Endodermal cell (in vitro differentiated cells): ENCODE measurements at regions not wholly inside any gene's neighbourhood (a gene's known extent, or its start where the extent isn't known, plus 50 kb on each side); places are given as distances from the start of the nearest gene placed in this dataset.

ENCODE experiments used
- DNase-seq: peaks from one replicate; pipeline ENCODE4 v3.0.0-alpha.2; 2017
- H3K27ac ChIP-seq: 2 replicates; pipeline ENCODE4 v1.5.1; 2013; ENCODE audit warnings: mild to moderate bottlenecking, low read depth, low read length, moderate library complexity
- H3K27me3 ChIP-seq: 2 replicates; pipeline ENCODE4 v1.6.1; 2013; ENCODE audit warnings: mild to moderate bottlenecking, low read length, moderate library complexity; ENCODE audit not compliant: insufficient read depth, control insufficient read depth, poor library complexity, severe bottlenecking
- H3K36me3 ChIP-seq: 2 replicates; pipeline ENCODE4 v1.7.0; 2013; ENCODE audit warnings: mild to moderate bottlenecking, low read length, moderate library complexity; ENCODE audit not compliant: control insufficient read depth, insufficient read depth
- H3K4me1 ChIP-seq: one replicate; pipeline ENCODE4 v1.7.0; 2013; ENCODE audit warnings: low read length; ENCODE audit not compliant: control insufficient read depth, insufficient read depth
- H3K4me3 ChIP-seq: 2 replicates; pipeline ENCODE4 v1.5.1; 2013; ENCODE audit warnings: mild to moderate bottlenecking, low read length, moderate library complexity
- H3K9ac ChIP-seq: 2 replicates; pipeline ENCODE4 v1.6.1; 2013; ENCODE audit warnings: mild to moderate bottlenecking, low read length, moderate library complexity; ENCODE audit not compliant: poor library complexity, severe bottlenecking; ENCODE audit errors: extremely low read depth
- H3K9me3 ChIP-seq: 2 replicates; pipeline ENCODE4 v1.6.1; 2013; ENCODE audit warnings: mild to moderate bottlenecking, low read length, moderate library complexity; ENCODE audit not compliant: control insufficient read depth
- H3K27ac Mint-ChIP-seq: 2 replicates; pipeline ENCODE4 v1.8.0; 2020; ENCODE audit warnings: mixed read lengths
- H3K27me3 Mint-ChIP-seq: 2 replicates; pipeline ENCODE4 v1.8.0; 2021; ENCODE audit warnings: mild to moderate bottlenecking, mixed read lengths; ENCODE audit not compliant: insufficient read depth
- H3K36me3 Mint-ChIP-seq: 2 replicates; pipeline ENCODE4 v1.8.0; 2020; ENCODE audit warnings: low read depth, mixed read lengths
- H3K4me1 Mint-ChIP-seq: 2 replicates; pipeline ENCODE4 v1.8.0; 2020; ENCODE audit warnings: mixed read lengths
- H3K4me3 Mint-ChIP-seq: 2 replicates; pipeline ENCODE4 v1.8.0; 2020; ENCODE audit warnings: mild to moderate bottlenecking, moderate library complexity, mixed read lengths
- H3K9me3 Mint-ChIP-seq: 2 replicates; pipeline ENCODE4 v1.8.0; 2020; ENCODE audit warnings: mild to moderate bottlenecking, mixed read lengths
- WGBS, 2 experiments: methylation state at CpG; one replicate each; pipeline versions ENCODE4 v1.1.5 to v1.1.7; 2013; ENCODE audit warnings: missing lambda C conversion rate in 2 of 2, mixed read lengths in 1 of 2; ENCODE audit not compliant: insufficient coverage in 1 of 2, insufficient read length in 1 of 2; 5-methylcytosine and 5-hydroxymethylcytosine counted together
- TF ChIP-seq, protein P1 (sequence below): fragments of 200-600 bp; sonication (generic); conservative IDR thresholded peaks from 2 replicates; pipeline ENCODE4 v1.5.0; 2021; ENCODE audit warnings: antibody characterized with exemption, mild to moderate bottlenecking

- H3K27ac ChIP-seq: no peak overlapping the region
- DNase-seq: no peak
- H3K27ac Mint-ChIP-seq: no peak overlapping the region
- no peak overlapping the region for H3K4me3 ChIP-seq
- 95 to 100% methylated on average over 2 to 3 of the region's 3 CpGs for WGBS, 2 experiments
- no peak overlapping the region for H3K4me3 Mint-ChIP-seq
- no peak overlapping the region for H3K9ac ChIP-seq
- H3K4me1 Mint-ChIP-seq: no peaks in the 10 kb centered on the region
- H3K36me3 ChIP-seq: no peaks in the 10 kb centered on the region
- no peaks in the 10 kb centered on the region for H3K9me3 ChIP-seq
- H3K9me3 Mint-ChIP-seq: no peaks in the 10 kb centered on the region
- no peaks in the 10 kb centered on the region for H3K4me1 ChIP-seq
- H3K27me3 ChIP-seq: no peaks in the 10 kb centered on the region
- H3K27me3 Mint-ChIP-seq: no peaks in the 10 kb centered on the region
- no peaks in the 10 kb centered on the region for H3K36me3 Mint-ChIP-seq
- TF ChIP-seq, protein P1, sequence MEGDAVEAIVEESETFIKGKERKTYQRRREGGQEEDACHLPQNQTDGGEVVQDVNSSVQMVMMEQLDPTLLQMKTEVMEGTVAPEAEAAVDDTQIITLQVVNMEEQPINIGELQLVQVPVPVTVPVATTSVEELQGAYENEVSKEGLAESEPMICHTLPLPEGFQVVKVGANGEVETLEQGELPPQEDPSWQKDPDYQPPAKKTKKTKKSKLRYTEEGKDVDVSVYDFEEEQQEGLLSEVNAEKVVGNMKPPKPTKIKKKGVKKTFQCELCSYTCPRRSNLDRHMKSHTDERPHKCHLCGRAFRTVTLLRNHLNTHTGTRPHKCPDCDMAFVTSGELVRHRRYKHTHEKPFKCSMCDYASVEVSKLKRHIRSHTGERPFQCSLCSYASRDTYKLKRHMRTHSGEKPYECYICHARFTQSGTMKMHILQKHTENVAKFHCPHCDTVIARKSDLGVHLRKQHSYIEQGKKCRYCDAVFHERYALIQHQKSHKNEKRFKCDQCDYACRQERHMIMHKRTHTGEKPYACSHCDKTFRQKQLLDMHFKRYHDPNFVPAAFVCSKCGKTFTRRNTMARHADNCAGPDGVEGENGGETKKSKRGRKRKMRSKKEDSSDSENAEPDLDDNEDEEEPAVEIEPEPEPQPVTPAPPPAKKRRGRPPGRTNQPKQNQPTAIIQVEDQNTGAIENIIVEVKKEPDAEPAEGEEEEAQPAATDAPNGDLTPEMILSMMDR: no peak
Observed at GRCh38 chr2:160943414-160943813, 216.8 kb upstream of the TANK start.

DNA sequence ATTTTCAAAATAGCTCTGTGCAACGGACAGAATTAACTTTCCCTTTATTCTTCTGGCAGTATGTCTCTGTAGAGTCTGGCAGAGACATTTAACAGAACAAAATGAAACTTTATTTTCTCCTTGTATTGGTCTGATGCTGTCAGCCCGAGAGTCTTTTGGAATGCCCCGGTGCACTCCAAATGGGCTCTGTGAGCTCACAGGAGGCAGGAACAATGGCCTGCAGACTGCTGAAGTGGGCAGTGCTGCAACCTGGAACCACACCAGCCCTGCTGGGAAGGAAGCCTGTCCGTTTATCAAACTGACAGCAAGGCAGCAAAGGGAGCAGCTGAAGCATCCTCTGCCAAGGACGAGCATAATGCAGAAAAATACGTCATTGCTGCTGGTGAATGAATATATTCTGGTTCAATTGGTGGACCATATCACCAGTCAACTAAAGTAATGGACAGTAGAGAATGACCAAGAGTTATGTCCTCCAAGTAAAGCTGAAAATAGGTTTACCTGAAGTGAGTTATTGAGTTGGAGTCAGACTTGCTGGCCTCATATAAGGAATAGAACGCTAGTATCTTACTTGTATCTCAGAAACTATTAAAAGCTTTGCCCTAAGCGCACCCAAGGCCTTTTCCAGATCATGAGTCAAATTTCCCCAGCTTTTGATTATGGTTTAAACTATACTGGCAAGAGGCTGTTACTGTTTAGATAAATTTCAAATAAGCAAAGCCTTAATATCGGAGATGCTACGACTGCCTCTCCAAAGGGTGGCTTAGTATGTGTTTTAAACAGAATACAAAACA lies 207.6 kb upstream of the TANK start:
- Histone ChIP-seq H3K9ac (no peak overlapping the region), H3K9me3 (no peaks in the 10 kb centered on the region), H3K4me3 (no peak overlapping the region), H3K4me1 (no peaks in the 10 kb centered on the region), H3K36me3 (no peaks in the 10 kb centered on the region), H3K27ac (no peak overlapping the region), H3K27me3 (no peaks in the 10 kb centered on the region)
- Mint-ChIP-seq H3K27me3 (no peaks in the 10 kb centered on the region), H3K36me3 (no peaks in the 10 kb centered on the region), H3K4me3 (no peak overlapping the region), H3K27ac (no peak overlapping the region), H3K4me1 (no peaks in the 10 kb centered on the region), H3K9me3 (peaks cover 3% of the 10 kb centered on the region)
- TF ChIP-seq, protein P1: no peak
- WGBS, 2 experiments: 83 to 88% methylated on average over 8 to 10 of the region's 10 CpGs
- DNase-seq: no peak

GRCh38 chr2:160955578-160955977 lies 204.7 kb upstream of the TANK start:
- H3K4me1 Mint-ChIP-seq: no peaks in the 10 kb centered on the region
- WGBS, 2 experiments: 89% methylated on average over 1 of the region's 1 CpG; no CpG with 5 or more reads in 1 of the 2 experiments
- Histone ChIP-seq H3K36me3 (no peaks in the 10 kb centered on the region), H3K4me3 (no peak overlapping the region), H3K27me3 (no peaks in the 10 kb centered on the region), H3K4me1 (no peaks in the 10 kb centered on the region), H3K9ac (no peak overlapping the region), H3K9me3 (no peaks in the 10 kb centered on the region), H3K27ac (no peak overlapping the region)
- H3K9me3 Mint-ChIP-seq: peaks cover 3% of the 10 kb centered on the region
- no peak for DNase-seq
- H3K4me3 Mint-ChIP-seq: no peak overlapping the region
- H3K36me3 Mint-ChIP-seq: no peaks in the 10 kb centered on the region
- H3K27me3 Mint-ChIP-seq: no peaks in the 10 kb centered on the region
- TF ChIP-seq, protein P1: no peak
- no peak overlapping the region for H3K27ac Mint-ChIP-seq
